OCI-LY3 (cell line): ENCODE measurements at regions not wholly inside any gene's neighbourhood (a gene's known extent, or its start where the extent isn't known, plus 50 kb on each side); places are given as distances from the start of the nearest gene placed in this dataset.

Experiments used
- H2AFZ ChIP-seq: fragments of 200-600, 300-600 bp; shearing (Covaris generic); 2 replicates; pipeline ENCODE4 v1.6.0; 2014; ENCODE audit warnings: antibody characterized with exemption, low read depth, low read length
- H3K27ac ChIP-seq: fragments of 200-600, 300-600 bp; sonication (generic); 2 replicates; pipeline ENCODE4 v1.5.1; 2014; ENCODE audit warnings: mild to moderate bottlenecking, low read length, moderate library complexity, mixed read lengths
- H3K27me3 ChIP-seq: fragments of 200-600, 300-600 bp; sonication (generic); 2 replicates; pipeline ENCODE4 v1.6.1; 2014; ENCODE audit warnings: low read depth, low read length, mixed read lengths
- H3K36me3 ChIP-seq: fragments of 200-600, 300-600 bp; sonication (generic); replicated peaks from 2 replicates; pipeline ENCODE3; 2014; ENCODE audit warnings: low read depth, low read length, mixed read lengths
- H3K4me1 ChIP-seq: fragments of 300-600, 200-600 bp; sonication (generic); 2 replicates; pipeline ENCODE4 v1.6.1; 2014; ENCODE audit warnings: low read length, mixed read lengths
- H3K4me2 ChIP-seq: fragments of 200-600, 300-600 bp; sonication (generic); 2 replicates; pipeline ENCODE4 v1.6.1; 2014; ENCODE audit warnings: low read length, mixed read lengths
- H3K4me3 ChIP-seq: fragments of 300-600, 200-600 bp; sonication (generic); 2 replicates; pipeline ENCODE4 v1.5.1; 2014; ENCODE audit warnings: antibody characterized with exemption, mild to moderate bottlenecking, low read length, moderate library complexity
- H3K79me2 ChIP-seq: fragments of 300-600, 200-600 bp; shearing (Covaris generic); 2 replicates; pipeline ENCODE4 v1.6.1; 2014; ENCODE audit warnings: mild to moderate bottlenecking, low read length, mixed read lengths
- H3K9ac ChIP-seq: fragments of 300-600, 200-600 bp; shearing (Covaris generic); 2 replicates; pipeline ENCODE4 v1.6.0; 2014; ENCODE audit warnings: mild to moderate bottlenecking, low read length, moderate library complexity
- H3K9me3 ChIP-seq: fragments of 200-600, 300-600 bp; shearing (Covaris generic); 2 replicates; pipeline ENCODE4 v1.6.1; 2014; ENCODE audit warnings: low read length, mixed read lengths; ENCODE audit not compliant: insufficient read depth
- H4K20me1 ChIP-seq: fragments of 200-600, 300-600 bp; sonication (generic); 2 replicates; pipeline ENCODE4 v1.6.1; 2016; ENCODE audit warnings: low read length, mixed read lengths; ENCODE audit not compliant: insufficient read depth
- EZH2phosphoT487 ChIP-seq: fragments of 200-600 bp; shearing (Covaris generic); IDR thresholded peaks from 2 replicates; pipeline ENCODE4 v1.6.1; 2018; ENCODE audit warnings: antibody characterized with exemption, mixed run types, low read depth
- TF ChIP-seq, protein P1 (sequence below): fragments of 200-600, 300-600 bp; sonication (generic); IDR thresholded peaks from 2 replicates; pipeline ENCODE4 v1.5.1; 2014; ENCODE audit warnings: antibody characterized with exemption, low read length, low read depth

DNA sequence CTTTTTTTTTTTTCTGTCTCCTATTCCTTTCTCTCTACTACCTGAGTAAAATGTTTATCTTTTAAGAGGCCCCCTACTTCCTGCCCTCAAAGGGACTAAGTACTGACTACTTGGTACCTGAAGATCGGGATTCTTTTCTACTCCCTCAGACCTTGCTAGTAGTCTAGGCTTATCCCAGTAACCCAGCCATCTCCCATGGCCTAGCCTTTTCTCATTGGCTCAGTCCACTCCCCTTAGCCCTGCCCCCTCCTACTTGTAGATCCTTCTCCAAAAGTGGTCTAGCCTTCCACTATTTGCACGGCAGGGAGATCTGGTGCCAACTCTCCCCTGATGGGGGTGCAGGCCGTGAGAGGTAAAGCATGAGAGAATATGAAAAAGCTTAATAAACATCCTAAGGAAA, 133.7 kb downstream of the RCN1 start:
- Histone ChIP-seq H3K4me3 (no peak overlapping the region), H4K20me1 (no peaks in the 10 kb centered on the region), H3K27me3 (0 out of 2 replicates have a peak, but pooled peaks cover 4% of the 10 kb centered on the region), H3K4me2 (no peak overlapping the region), H3K27ac (no peak overlapping the region), H3K9me3 (no peaks in the 10 kb centered on the region), H3K79me2 (no peaks in the 10 kb centered on the region), H2AFZ (no peak overlapping the region), H3K9ac (no peak overlapping the region), H3K4me1 (no peaks in the 10 kb centered on the region), H3K36me3 (no peaks in the 10 kb centered on the region)
- no peak for TF ChIP-seq EZH2phosphoT487
- TF ChIP-seq, protein P1, sequence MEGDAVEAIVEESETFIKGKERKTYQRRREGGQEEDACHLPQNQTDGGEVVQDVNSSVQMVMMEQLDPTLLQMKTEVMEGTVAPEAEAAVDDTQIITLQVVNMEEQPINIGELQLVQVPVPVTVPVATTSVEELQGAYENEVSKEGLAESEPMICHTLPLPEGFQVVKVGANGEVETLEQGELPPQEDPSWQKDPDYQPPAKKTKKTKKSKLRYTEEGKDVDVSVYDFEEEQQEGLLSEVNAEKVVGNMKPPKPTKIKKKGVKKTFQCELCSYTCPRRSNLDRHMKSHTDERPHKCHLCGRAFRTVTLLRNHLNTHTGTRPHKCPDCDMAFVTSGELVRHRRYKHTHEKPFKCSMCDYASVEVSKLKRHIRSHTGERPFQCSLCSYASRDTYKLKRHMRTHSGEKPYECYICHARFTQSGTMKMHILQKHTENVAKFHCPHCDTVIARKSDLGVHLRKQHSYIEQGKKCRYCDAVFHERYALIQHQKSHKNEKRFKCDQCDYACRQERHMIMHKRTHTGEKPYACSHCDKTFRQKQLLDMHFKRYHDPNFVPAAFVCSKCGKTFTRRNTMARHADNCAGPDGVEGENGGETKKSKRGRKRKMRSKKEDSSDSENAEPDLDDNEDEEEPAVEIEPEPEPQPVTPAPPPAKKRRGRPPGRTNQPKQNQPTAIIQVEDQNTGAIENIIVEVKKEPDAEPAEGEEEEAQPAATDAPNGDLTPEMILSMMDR = no peak

DNA sequence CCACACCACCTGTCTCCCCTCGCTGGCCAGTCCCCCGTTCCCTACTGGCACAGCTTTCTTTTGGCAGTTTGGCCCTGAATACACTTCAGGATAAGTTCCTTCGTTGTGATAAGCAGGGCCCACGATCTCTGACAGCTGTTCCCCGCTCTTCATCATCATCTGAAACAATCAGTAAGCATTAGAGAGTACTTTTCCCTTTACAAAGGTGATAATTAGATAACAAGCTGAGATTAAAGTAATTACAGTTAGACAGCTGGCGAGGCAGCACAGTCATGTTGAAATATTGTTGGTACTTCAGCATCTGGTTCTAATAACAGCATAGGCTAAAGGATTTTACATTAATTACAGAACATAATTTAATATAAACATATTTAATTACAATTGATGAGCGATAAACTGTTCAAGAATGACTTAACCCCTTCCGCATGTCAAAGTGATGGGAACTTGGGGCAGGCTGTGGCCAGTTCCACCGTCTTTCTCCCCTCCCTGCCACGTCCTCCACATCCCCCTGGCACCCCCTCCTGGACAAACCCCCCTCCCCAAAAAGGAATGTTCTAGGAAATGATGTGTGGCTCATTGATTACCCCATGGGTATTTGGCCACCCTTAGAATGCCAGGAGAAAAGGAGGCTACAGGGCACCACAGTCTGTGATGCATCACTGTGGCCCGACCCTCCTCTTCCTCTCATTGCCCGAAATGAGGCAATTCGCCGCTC, 134.9 kb downstream of the RCN1 start:
- Histone ChIP-seq H3K79me2 (no peaks in the 10 kb centered on the region), H3K27me3 (0 out of 2 replicates have a peak, but pooled peaks cover 4% of the 10 kb centered on the region), H3K9me3 (no peaks in the 10 kb centered on the region), H3K4me3 (no peak overlapping the region), H3K4me2 (no peak overlapping the region), H3K27ac (no peak overlapping the region), H3K4me1 (no peaks in the 10 kb centered on the region), H4K20me1 (no peaks in the 10 kb centered on the region), H3K9ac (no peak overlapping the region), H3K36me3 (no peaks in the 10 kb centered on the region), H2AFZ (no peak overlapping the region)
- TF ChIP-seq, protein P1 = no peak
- no peak for TF ChIP-seq EZH2phosphoT487

DNA sequence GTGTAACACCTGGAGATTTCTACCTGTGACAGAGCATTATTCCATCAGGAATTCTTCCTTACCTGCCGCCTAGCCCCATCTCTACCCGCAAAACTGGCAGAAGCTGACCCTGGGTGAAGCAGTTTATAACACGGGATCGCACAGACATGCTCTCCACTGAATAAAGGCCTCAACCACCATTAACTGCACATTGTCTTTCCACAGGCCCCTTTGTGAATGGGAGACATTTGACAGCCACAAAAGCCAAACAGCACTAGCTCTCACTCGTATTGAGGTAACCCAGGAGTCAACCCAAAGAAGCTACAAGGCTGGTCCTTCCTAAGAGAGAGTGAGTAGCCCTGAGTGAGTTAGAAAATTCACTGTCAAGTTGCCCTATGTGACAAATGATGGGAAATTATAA, 135.6 kb downstream of the RCN1 start:
- H2AFZ ChIP-seq = no peak overlapping the region
- H3K4me2 ChIP-seq = no peak overlapping the region
- no peak overlapping the region for H3K27ac ChIP-seq
- no peaks in the 10 kb centered on the region for H3K4me1 ChIP-seq
- TF ChIP-seq EZH2phosphoT487 = no peak
- TF ChIP-seq, protein P1 = no peak
- H4K20me1 ChIP-seq = no peaks in the 10 kb centered on the region
- H3K9ac ChIP-seq = no peak overlapping the region
- no peaks in the 10 kb centered on the region for H3K79me2 ChIP-seq
- no peaks in the 10 kb centered on the region for H3K36me3 ChIP-seq
- H3K9me3 ChIP-seq = no peaks in the 10 kb centered on the region
- H3K27me3 ChIP-seq = 0 out of 2 replicates have a peak, but pooled peaks cover 4% of the 10 kb centered on the region
- H3K4me3 ChIP-seq = no peak overlapping the region

DNA sequence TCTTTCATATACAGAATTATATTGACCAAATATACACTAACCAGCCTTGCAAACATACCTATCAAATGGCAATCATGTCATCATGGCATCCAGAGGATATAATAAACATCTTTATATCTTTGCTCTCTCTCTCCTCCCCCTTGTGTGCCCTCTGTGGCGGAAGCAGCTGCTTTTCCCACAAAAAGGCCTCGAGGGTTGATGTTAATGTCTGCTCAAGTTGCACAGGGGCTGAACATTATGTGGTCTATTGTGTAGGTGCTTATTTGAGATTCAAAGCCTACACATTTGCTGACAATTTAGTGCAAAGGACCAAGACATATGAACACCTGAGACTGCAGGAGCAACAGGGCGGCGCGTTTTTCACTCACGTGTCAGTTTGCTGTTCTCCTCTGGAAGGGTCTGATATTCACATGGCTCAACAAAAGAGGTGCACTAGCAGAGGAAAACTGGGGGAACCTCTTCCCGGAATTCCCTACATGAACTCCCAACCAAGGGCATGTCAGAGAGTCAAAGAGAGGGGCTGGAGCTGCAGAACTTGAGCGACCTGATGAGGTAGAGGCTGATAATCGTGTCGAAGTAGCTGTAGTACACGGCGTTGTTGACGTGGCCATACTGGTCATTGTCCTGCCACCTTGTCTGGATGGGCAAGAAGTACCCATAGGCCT, 138.8 kb downstream of the RCN1 start:
- no peak for TF ChIP-seq EZH2phosphoT487
- TF ChIP-seq, protein P1 = no peak
- Histone ChIP-seq H3K27me3 (no peaks in the 10 kb centered on the region), H3K4me1 (no peaks in the 10 kb centered on the region), H3K9me3 (no peaks in the 10 kb centered on the region), H3K79me2 (no peaks in the 10 kb centered on the region), H3K4me3 (no peak overlapping the region), H2AFZ (no peak overlapping the region), H3K27ac (no peak overlapping the region), H3K36me3 (no peaks in the 10 kb centered on the region), H3K9ac (no peak overlapping the region), H4K20me1 (no peaks in the 10 kb centered on the region), H3K4me2 (no peak overlapping the region)
